ENCODE measurements at regions not wholly inside any gene's neighbourhood (a gene's known extent, or its start where the extent isn't known, plus 50 kb on each side); places are given as distances from the start of the nearest gene placed in this dataset.
"Not testable (repeated sequence)": the region's sequence is repeated elsewhere in the genome, so short reads cannot be mapped to it uniquely, and the experiment has no call there.

DNA sequence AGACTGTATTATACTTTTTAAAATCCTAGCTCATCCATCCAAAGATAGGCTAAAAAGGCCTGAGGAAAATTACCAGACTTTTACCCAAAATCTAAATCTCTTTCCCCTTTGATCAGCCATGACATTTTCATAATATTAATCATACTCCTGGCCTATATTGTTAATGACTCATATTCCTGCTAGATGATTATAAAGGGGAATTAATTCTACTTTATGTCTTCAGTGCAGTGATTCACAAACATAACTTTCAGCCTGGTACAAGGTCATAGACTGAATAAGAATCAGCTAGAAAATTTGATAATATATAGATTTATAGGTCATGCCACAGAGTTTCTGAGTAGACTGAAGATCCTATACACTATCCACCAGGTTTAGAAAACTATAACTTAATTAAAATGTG lies 1905.4 kb downstream of the C4orf33 start:
- no peak overlapping the region for H3K4me3 ChIP-seq (ENCODE audit: low read depth, low read length)
- no peak for DNase-seq (ENCODE audit: low read depth)
- TF ChIP-seq, protein P1, sequence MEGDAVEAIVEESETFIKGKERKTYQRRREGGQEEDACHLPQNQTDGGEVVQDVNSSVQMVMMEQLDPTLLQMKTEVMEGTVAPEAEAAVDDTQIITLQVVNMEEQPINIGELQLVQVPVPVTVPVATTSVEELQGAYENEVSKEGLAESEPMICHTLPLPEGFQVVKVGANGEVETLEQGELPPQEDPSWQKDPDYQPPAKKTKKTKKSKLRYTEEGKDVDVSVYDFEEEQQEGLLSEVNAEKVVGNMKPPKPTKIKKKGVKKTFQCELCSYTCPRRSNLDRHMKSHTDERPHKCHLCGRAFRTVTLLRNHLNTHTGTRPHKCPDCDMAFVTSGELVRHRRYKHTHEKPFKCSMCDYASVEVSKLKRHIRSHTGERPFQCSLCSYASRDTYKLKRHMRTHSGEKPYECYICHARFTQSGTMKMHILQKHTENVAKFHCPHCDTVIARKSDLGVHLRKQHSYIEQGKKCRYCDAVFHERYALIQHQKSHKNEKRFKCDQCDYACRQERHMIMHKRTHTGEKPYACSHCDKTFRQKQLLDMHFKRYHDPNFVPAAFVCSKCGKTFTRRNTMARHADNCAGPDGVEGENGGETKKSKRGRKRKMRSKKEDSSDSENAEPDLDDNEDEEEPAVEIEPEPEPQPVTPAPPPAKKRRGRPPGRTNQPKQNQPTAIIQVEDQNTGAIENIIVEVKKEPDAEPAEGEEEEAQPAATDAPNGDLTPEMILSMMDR (IDR thresholded peaks at IDR 0.05; ENCODE audit: insufficient read depth, low read length) = no peak

DNA sequence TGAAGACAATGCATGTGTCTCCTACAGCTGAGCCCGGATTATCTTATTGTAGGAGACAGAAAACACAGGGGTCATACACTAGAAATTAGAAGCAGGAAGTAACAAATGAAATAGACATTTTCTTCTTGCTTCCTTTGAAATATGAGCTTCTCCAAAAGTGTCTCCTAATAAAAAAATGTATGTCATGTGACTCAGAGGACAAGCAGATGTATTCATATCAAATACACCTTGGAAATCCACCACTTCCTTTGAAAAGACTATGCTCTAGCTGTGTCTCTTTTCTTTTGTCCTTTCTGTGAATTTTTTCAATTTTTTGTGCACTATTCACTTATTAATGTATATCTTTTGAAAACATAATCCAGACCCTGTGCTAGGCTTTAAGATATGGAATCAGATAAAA lies 1906.2 kb downstream of the C4orf33 start:
- no peak for DNase-seq (ENCODE audit: low read depth)
- H3K4me3 ChIP-seq (ENCODE audit: low read depth, low read length) = no peak overlapping the region
- TF ChIP-seq, protein P1 (IDR thresholded peaks at IDR 0.05; ENCODE audit: insufficient read depth, low read length) = no peak

DNA sequence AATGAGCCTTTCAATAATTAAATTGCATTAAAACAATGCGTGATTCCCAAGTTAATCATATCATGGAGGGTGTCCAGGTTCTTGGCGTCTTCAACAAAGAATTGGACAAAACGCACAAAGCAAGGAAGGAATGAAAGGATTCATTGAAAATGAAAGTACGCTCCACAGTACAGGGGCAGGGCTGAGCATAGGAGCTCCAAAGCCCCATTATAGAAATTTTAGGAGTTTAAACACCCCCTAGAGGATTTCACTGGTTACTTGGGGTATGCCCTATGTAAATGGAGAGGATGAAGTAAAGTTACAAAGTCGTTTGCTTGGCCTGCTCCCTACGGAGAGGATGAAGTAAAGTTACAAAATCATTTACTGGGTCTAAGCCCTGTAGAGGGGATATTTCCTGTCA lies 1910.4 kb downstream of the C4orf33 start:
- TF ChIP-seq, protein P1 (IDR thresholded peaks at IDR 0.05; ENCODE audit: insufficient read depth, low read length) = no peak
- DNase-seq (ENCODE audit: low read depth) = no peak

DNA sequence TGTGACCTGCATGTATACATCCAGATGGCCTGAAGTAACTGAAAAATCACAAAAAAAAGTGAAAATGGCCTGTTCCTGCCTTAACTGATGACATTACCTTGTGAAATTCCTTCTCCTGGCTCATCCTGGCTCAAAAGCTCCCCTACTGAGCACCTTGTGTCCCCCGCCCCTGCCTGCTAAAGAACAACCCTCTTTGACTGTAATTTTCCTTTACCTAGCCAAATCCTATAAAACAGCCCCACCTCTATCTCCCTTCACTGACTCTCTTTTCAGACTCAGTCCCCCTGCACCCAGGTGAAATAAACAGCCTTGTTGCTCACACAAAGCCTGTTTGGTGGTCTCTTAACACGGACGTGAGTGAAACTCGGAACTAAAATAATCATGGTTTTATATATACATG lies 1916.0 kb downstream of the C4orf33 start:
- not testable (repeated sequence) for H3K4me3 ChIP-seq (ENCODE audit: low read depth, low read length); DNase-seq (ENCODE audit: low read depth)

More for the DNA sequence above, 1910.4 kb downstream of the C4orf33 start:
- no peak overlapping the region for H3K4me3 ChIP-seq (ENCODE audit: low read depth, low read length)

DNA sequence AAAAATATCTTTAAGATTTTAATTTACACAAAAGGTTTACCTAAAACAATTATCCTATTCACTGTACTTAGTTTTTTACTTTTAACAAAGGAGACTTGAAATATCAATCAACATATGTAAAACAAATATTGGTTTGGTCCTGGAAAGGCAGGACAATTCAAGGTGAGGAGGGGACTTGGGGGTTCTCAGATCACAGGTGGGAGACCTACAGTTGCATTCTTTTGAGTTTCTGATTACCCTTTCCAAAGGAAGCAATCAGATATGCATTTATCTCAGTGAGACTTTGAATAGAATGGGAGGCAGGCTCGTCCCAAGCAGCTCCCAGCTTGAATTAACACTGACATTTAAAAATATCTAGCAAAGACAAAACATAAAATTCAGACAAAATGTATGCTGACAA lies 1917.3 kb downstream of the C4orf33 start:
- TF ChIP-seq, protein P1 (IDR thresholded peaks at IDR 0.05; ENCODE audit: insufficient read depth, low read length) = no peak
- DNase-seq (ENCODE audit: low read depth) = no peak
- no peak overlapping the region for H3K4me3 ChIP-seq (ENCODE audit: low read depth, low read length)

DNA sequence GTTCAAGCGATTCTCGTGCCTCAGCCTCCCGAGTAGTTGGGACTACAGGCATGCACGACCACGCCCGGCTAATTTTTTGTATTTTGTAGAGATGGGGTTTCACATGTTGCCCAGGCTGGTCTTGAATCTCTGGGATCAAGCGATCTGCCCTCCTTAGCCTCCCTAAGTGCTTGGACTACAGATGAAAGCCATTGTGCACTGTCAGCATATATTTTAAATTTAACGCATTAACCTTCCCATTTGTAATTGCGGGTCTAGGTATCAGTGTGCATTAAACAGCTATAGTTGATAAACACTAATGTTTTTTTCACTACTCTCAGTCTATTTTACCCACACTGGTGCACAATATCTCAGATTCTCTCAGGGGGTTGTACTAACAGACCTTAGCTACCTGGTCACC lies 1930.8 kb downstream of the C4orf33 start:
- DNase-seq (ENCODE audit: low read depth) = no peak
- TF ChIP-seq, protein P1 (IDR thresholded peaks at IDR 0.05; ENCODE audit: insufficient read depth, low read length) = no peak
- H3K4me3 ChIP-seq (ENCODE audit: low read depth, low read length) = no peak overlapping the region

DNA sequence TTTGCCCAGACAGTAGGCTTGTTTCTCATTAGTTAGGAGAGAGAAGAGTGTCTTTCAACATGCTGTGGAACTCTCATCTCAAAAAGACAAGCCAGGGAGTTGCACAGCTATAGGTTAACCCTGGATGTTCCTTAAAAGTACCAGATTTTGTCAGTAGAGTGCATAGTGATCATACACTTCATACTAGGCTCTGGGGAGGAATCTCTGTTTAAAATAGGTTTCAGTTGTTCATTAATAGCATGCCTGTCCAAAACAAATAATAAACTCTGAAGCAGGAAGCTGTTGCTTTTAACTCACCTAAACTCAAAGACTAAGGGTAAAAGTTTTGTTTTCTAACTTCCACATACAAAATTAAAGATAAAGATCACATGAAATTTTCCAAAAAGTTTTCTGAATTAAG lies 1948.4 kb downstream of the C4orf33 start:
- TF ChIP-seq, protein P1 (IDR thresholded peaks at IDR 0.05; ENCODE audit: insufficient read depth, low read length) = no peak
- DNase-seq (ENCODE audit: low read depth) = no peak
- no peak overlapping the region for H3K4me3 ChIP-seq (ENCODE audit: low read depth, low read length)
